ENCODE measurements at regions not wholly inside any gene's neighbourhood (a gene's known extent, or its start where the extent isn't known, plus 50 kb on each side); places are given as distances from the start of the nearest gene placed in this dataset.

GRCh38 chr2:217079165-217079564, 219.3 kb upstream of the TNP1 start:
- TF ChIP-seq EZH2 (IDR thresholded peaks at IDR 0.05) (no peak), POLR2AphosphoS5 (IDR thresholded peaks at IDR 0.05; ENCODE audit: borderline replicate concordance, low read depth, low read length) (no peak)

All from SK-N-MC (cell line).